GM19463 (cell line): ENCODE measurements at regions not wholly inside any gene's neighbourhood (a gene's known extent, or its start where the extent isn't known, plus 50 kb on each side); places are given as distances from the start of the nearest gene placed in this dataset.
A peak's percentile ranks its signal among the peaks of the same experiment; 100 is the strongest.
"Not testable (repeated sequence)": the region's sequence is repeated elsewhere in the genome, so short reads cannot be mapped to it uniquely, and the experiment has no call there.

Source experiments
- ATAC-seq: cut with Tn5 transposase; IDR thresholded peaks from one replicate; pipeline ENCODE4 v1.9.1; 2021; ENCODE audit warnings: mild to moderate bottlenecking, moderate library complexity; ENCODE audit not compliant: unreplicated experiment

- ATAC-seq = no peak
These were observed 62.0 kb downstream of the CAVIN4 start for GRCh38 chr9:100639854-100640253.

GRCh38 chr9:100640447-100641050, 62.7 kb downstream of the CAVIN4 start:
- no peak for ATAC-seq

GRCh38 chr9:100641166-100641565, 63.3 kb downstream of the CAVIN4 start:
- ATAC-seq = no peak

- ATAC-seq = no peak
These were observed 75.0 kb downstream of the CAVIN4 start for GRCh38 chr9:100652850-100653249.

- ATAC-seq = no peak
These were observed 75.9 kb downstream of the CAVIN4 start for GRCh38 chr9:100653643-100654334.

GRCh38 chr9:100656851-100657250, 79.0 kb downstream of the CAVIN4 start:
- ATAC-seq = not testable (repeated sequence)

- no peak for ATAC-seq
These were observed 83.8 kb downstream of the CAVIN4 start for GRCh38 chr9:100661668-100662067.

- ATAC-seq = no peak
These were observed 84.2 kb downstream of the CAVIN4 start for GRCh38 chr9:100662122-100662521.

GRCh38 chr9:100667448-100667847, 89.6 kb downstream of the CAVIN4 start:
- ATAC-seq = no peak

- ATAC-seq = no peak
These were observed 90.1 kb downstream of the CAVIN4 start for GRCh38 chr9:100668024-100668423.

GRCh38 chr9:100669968-100670367, 92.1 kb downstream of the CAVIN4 start:
- ATAC-seq = no peak

- peak; percentile 72 for ATAC-seq
These were observed 92.8 kb downstream of the CAVIN4 start for GRCh38 chr9:100670719-100671118.

GRCh38 chr9:100671898-100672297, 94.0 kb downstream of the CAVIN4 start:
- no peak for ATAC-seq

- ATAC-seq = no peak
These were observed 95.4 kb downstream of the CAVIN4 start for GRCh38 chr9:100673249-100673648.

- ATAC-seq = no peak
These were observed 96.7 kb downstream of the CAVIN4 start for GRCh38 chr9:100674419-100675122.

- ATAC-seq = no peak
These were observed 102.0 kb downstream of the CAVIN4 start for GRCh38 chr9:100679834-100680233.

GRCh38 chr9:100686420-100686819, 108.5 kb downstream of the CAVIN4 start:
- no peak for ATAC-seq

GRCh38 chr9:100689635-100690034, 111.8 kb downstream of the CAVIN4 start:
- no peak for ATAC-seq

- no peak for ATAC-seq
These were observed 112.6 kb downstream of the CAVIN4 start for GRCh38 chr9:100690438-100690837.

GRCh38 chr9:100697339-100697738, 119.5 kb downstream of the CAVIN4 start:
- no peak for ATAC-seq

GRCh38 chr9:100698945-100699344, 121.1 kb downstream of the CAVIN4 start:
- ATAC-seq = no peak

- ATAC-seq = no peak
These were observed 121.8 kb downstream of the CAVIN4 start for GRCh38 chr9:100699668-100700067.
